Transverse colon (tissue), 4 donors: ENCODE measurements at regions not wholly inside any gene's neighbourhood (a gene's known extent, or its start where the extent isn't known, plus 50 kb on each side); places are given as distances from the start of the nearest gene placed in this dataset.

Experiments used
- EP300 ChIP-seq: sonication (generic); formaldehyde crosslinking; IDR thresholded peaks from one replicate; pipeline ENCODE4 v1.6.1; 2017; ENCODE audit warnings: antibody characterized with exemption, low read depth
- POLR2A ChIP-seq: fragments of 450-650 bp; IDR thresholded peaks from one replicate; pipeline ENCODE4 v1.6.1; 2016; ENCODE audit warnings: antibody characterized with exemption, mild to moderate bottlenecking, moderate library complexity
- POLR2AphosphoS5 ChIP-seq, 3 donors: sonication (generic); formaldehyde crosslinking; IDR thresholded peaks; one replicate each; pipeline ENCODE4 v1.6.1; 2016; ENCODE audit warnings: antibody characterized with exemption in 3 of 3
- TF ChIP-seq, protein P1 (sequence below), 5 experiments: fragments of 200-600 bp in 3 of 5; fragments of 450-650 bp in 2 of 5; sonication (generic) in 3 of 5; IDR thresholded peaks; 1 replicate in 2 of 5; 2 replicates in 3 of 5; pipeline ENCODE4 v1.5.1; 2016 to 2017; ENCODE audit warnings: antibody characterized with exemption in 5 of 5, inconsistent platforms in 3 of 5, mild to moderate bottlenecking in 2 of 5, moderate library complexity in 1 of 5

DNA sequence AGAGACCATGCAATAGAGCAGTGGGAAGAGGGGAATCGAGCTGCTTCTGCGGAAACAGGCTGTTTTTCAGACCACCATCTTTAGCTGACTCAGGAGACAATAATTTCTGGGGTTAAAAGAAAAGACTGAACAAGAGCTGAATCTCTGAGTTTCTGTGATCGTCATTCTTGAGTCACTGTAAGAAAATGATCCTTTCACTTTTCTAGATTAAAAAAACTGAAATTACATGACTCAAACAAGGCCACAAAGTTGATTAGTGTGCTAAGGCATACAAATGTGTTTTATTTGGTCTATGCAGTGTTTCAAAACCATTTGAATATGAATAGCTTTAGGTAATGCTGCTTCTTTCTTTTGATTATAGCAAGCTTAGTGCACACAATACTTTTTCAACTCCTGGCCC, 194.4 kb upstream of the RPL34 start:
- TF ChIP-seq, protein P1, sequence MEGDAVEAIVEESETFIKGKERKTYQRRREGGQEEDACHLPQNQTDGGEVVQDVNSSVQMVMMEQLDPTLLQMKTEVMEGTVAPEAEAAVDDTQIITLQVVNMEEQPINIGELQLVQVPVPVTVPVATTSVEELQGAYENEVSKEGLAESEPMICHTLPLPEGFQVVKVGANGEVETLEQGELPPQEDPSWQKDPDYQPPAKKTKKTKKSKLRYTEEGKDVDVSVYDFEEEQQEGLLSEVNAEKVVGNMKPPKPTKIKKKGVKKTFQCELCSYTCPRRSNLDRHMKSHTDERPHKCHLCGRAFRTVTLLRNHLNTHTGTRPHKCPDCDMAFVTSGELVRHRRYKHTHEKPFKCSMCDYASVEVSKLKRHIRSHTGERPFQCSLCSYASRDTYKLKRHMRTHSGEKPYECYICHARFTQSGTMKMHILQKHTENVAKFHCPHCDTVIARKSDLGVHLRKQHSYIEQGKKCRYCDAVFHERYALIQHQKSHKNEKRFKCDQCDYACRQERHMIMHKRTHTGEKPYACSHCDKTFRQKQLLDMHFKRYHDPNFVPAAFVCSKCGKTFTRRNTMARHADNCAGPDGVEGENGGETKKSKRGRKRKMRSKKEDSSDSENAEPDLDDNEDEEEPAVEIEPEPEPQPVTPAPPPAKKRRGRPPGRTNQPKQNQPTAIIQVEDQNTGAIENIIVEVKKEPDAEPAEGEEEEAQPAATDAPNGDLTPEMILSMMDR (IDR thresholded peaks at IDR 0.05) = no peak
- no peak for TF ChIP-seq POLR2A
- no peak for TF ChIP-seq EP300
- no peak for TF ChIP-seq POLR2AphosphoS5 (IDR thresholded peaks at IDR 0.05)
